GM12878 (cell line): ENCODE measurements at regions not wholly inside any gene's neighbourhood (a gene's known extent, or its start where the extent isn't known, plus 50 kb on each side); places are given as distances from the start of the nearest gene placed in this dataset.

Experiments used
- ATAC-seq: fragments of 200-7000 bp; cut with Tn5 transposase; 3 replicates; pipeline ENCODE4 v1.9.1; 2020; ENCODE audit warnings: mild to moderate bottlenecking, moderate library complexity
- BruUV-seq: library from RNA; stranded (reverse); fragments of 400-500 nt; replicated peaks from 2 replicates; lab custom pipeline; 2021; lab: Mats Ljungman, UMichigan
- CTCF ChIA-PET: fragments of 300-600 bp; sonication (Branson Sonifier 250); formaldehyde crosslinking; extraction: SDS; loops from one replicate; lab custom pipeline; 2021; ENCODE audit warnings: inconsistent platforms; lab: Yijun Ruan, JAX
- POLR2A ChIA-PET: fragments of 350-600 bp; formaldehyde crosslinking; extraction: SDS; loops from one replicate; lab custom pipeline; 2021; ENCODE audit warnings: inconsistent platforms; lab: Charles Lee
- RAD21 ChIA-PET: fragments of 300-600 bp; sonication (Branson Sonifier 250); formaldehyde crosslinking; loops from one replicate; lab custom pipeline; 2023; ENCODE audit warnings: antibody characterized with exemption; ENCODE audit not compliant: unreplicated experiment; lab: Charles Lee
- SMC1A ChIA-PET: fragments of 300-600 bp; sonication (Branson Sonifier 250); formaldehyde crosslinking; loops from one replicate; lab custom pipeline; 2023; ENCODE audit not compliant: unreplicated experiment, uncharacterized antibody; lab: Charles Lee
- DNase-seq: peaks from one replicate; pipeline ENCODE4 v3.0.0-alpha.2; 2011; ENCODE audit warnings: low read depth, low spot score
- FAIRE-seq: peaks from 3 replicates; lab custom pipeline; 2011; peaks lifted over from hg19 to GRCh38; lab: Jason Lieb, UNC
- H2AFZ ChIP-seq: 2 replicates; pipeline ENCODE4 v1.6.0; 2011; ENCODE audit warnings: low read depth, low read length, control low read depth; ENCODE audit not compliant: control insufficient read depth
- H3K27ac ChIP-seq: 2 replicates; pipeline ENCODE4 v1.5.1; 2011; ENCODE audit warnings: control low read depth; ENCODE audit not compliant: control insufficient read depth, insufficient read depth
- H3K27me3 ChIP-seq, 2 experiments: replicated peaks in 1 of 2; 2 replicates each; pipeline versions ENCODE4 v1.6.0 to v1.6.1; 2011; ENCODE audit warnings: low read length in 1 of 2; ENCODE audit not compliant: control insufficient read depth in 2 of 2, insufficient read depth in 2 of 2
- H3K36me3 ChIP-seq, 2 experiments: 2 replicates each; pipeline ENCODE4 v1.5.1; 2011; ENCODE audit warnings: low read length in 1 of 2; ENCODE audit not compliant: control insufficient read depth in 2 of 2, insufficient read depth in 2 of 2
- H3K4me1 ChIP-seq: 2 replicates; pipeline ENCODE4 v1.6.1; 2011; ENCODE audit warnings: mild to moderate bottlenecking, low read length, moderate library complexity, mixed read lengths; ENCODE audit not compliant: control insufficient read depth, insufficient read depth
- H3K4me2 ChIP-seq: 2 replicates; pipeline ENCODE4 v1.6.0; 2011; ENCODE audit warnings: control low read depth; ENCODE audit not compliant: control insufficient read depth, insufficient read depth
- H3K4me3 ChIP-seq: fragments of 200-600 bp; sonication (generic); 2 replicates; pipeline ENCODE4 v1.5.1; 2016
- H3K79me2 ChIP-seq: 2 replicates; pipeline ENCODE4 v1.6.0; 2011; ENCODE audit warnings: low read length; ENCODE audit not compliant: control insufficient read depth, insufficient read depth
- H3K9ac ChIP-seq: 2 replicates; pipeline ENCODE4 v1.8.0; 2011; ENCODE audit warnings: low read length, control low read depth, mixed read lengths; ENCODE audit not compliant: control insufficient read depth, insufficient read depth
- H3K9me3 ChIP-seq: replicated peaks from 3 replicates; pipeline ENCODE4 v1.5.1; 2011; ENCODE audit warnings: mild to moderate bottlenecking, low read length; ENCODE audit not compliant: control insufficient read depth, insufficient read depth
- H4K20me1 ChIP-seq: 2 replicates; pipeline ENCODE4 v1.6.0; 2011; ENCODE audit not compliant: control insufficient read depth, insufficient read depth
- IRF4 ChIP-seq: IDR thresholded peaks from 2 replicates; pipeline ENCODE4 v1.6.1; 2011; ENCODE audit warnings: low read depth, low read length
- JUNB ChIP-seq: IDR thresholded peaks from 2 replicates; pipeline ENCODE4 v1.6.1; 2016; ENCODE audit warnings: antibody characterized with exemption, mild to moderate bottlenecking
- KAT2A ChIP-seq: conservative IDR thresholded peaks from 2 replicates; pipeline ENCODE4 v1.6.1; 2011; ENCODE audit warnings: low read depth, low read length; ENCODE audit not compliant: control insufficient read depth
- MTA2 ChIP-seq: fragments of 450-650 bp; IDR thresholded peaks from 2 replicates; pipeline ENCODE4 v1.6.1; 2016; ENCODE audit warnings: low read depth, mild to moderate bottlenecking, moderate library complexity
- NFYB ChIP-seq: IDR thresholded peaks from 2 replicates; pipeline ENCODE4 v1.6.1; 2011; ENCODE audit warnings: low read depth, mild to moderate bottlenecking, low read length, improper control_type of control experiment, moderate library complexity; ENCODE audit not compliant: insufficient read depth
- PML ChIP-seq: IDR thresholded peaks from 2 replicates; pipeline ENCODE4 v1.6.1; 2012; ENCODE audit warnings: low read length, inconsistent platforms
- RCOR1 ChIP-seq: conservative IDR thresholded peaks from 2 replicates; pipeline ENCODE4 v1.6.1; 2012; ENCODE audit warnings: low read depth, low read length, improper control_type of control experiment
- SMC3 ChIP-seq: IDR thresholded peaks from 2 replicates; pipeline ENCODE4 v1.6.1; 2011; ENCODE audit warnings: low read length, improper control_type of control experiment, borderline replicate concordance
- SUPT20H ChIP-seq: IDR thresholded peaks from 2 replicates; pipeline ENCODE4 v1.6.1; 2011; ENCODE audit warnings: low read depth, mild to moderate bottlenecking, low read length, moderate library complexity, borderline replicate concordance; ENCODE audit not compliant: control insufficient read depth
- ZBTB40 ChIP-seq: fragments of 450-650 bp; IDR thresholded peaks from 2 replicates; pipeline ENCODE4 v1.6.1; 2016; ENCODE audit warnings: mild to moderate bottlenecking, moderate library complexity, borderline replicate concordance
- WGBS: methylation state at CpG from one replicate; pipeline ENCODE4 v1.1.6; 2016; ENCODE audit warnings: low lambda C conversion rate; ENCODE audit not compliant: insufficient replicate concordance, insufficient coverage; ENCODE audit errors: missing lambda C conversion rate; 5-methylcytosine and 5-hydroxymethylcytosine counted together
- in situ Hi-C: fragments of 300-500 bp; cut with MboI; formaldehyde crosslinking; loops from 9 replicates; pipeline ENCODE4 v1.14.3; 2018; ENCODE audit warnings: mixed read lengths
- intact Hi-C: fragments of 100-400 bp; cut with micrococcal nuclease; formaldehyde crosslinking; loops from one replicate; pipeline ENCODE4 v1.14.2; 2022; ENCODE audit not compliant: unreplicated experiment

- TF ChIP-seq SUPT20H = no peak
- no peak for TF ChIP-seq KAT2A
- peak; percentile 24; the same call in 1 of the 2 replicates for TF ChIP-seq SMC3
- no peak for TF ChIP-seq ZBTB40
- TF ChIP-seq IRF4 = no peak
- no peak for TF ChIP-seq RCOR1
- no peak for TF ChIP-seq JUNB
- TF ChIP-seq MTA2 = no peak
- TF ChIP-seq, all 136 proteins: peak for 3
Measured at GRCh38 chr16:72666267-72666666, 381.7 kb downstream of the ZFHX3 start (continued).

- Histone ChIP-seq H3K36me3 (no peaks in the 10 kb centered on the region), H3K4me1 (no peaks in the 10 kb centered on the region; the same call in 1 of the 2 replicates), H3K27ac (peak overlapping the region; percentile 90), H3K4me3 (peak overlapping the region; percentile 74), H4K20me1 (no peaks in the 10 kb centered on the region), H3K9ac (peak overlapping the region; percentile 85), H3K79me2 (peaks cover 25% of the 10 kb centered on the region), H2AFZ (peak overlapping the region; percentile 96), H3K9me3 (peaks cover 7% of the 10 kb centered on the region; the same call in 2 of the 3 replicates), H3K27me3 (no peaks in the 10 kb centered on the region), H3K4me2 (peak overlapping the region; percentile 89)
- ChIA-PET SMC1A (interaction anchor here (0.6 to 2.1 kb wide), 7 partner anchors 76 to 1577 kb away, joined by 3 to 11 read pairs (median 3); no protein-coding TSS in a partner anchor), RAD21 (interaction anchor here (0.9 to 1.6 kb wide), 5 partner anchors 32 to 199 kb away, joined by 3 to 5 read pairs (median 3); no protein-coding TSS in a partner anchor), POLR2A (interaction anchor here (0.6 kb wide), 1 partner anchor 11 kb away, joined by 4 read pairs; no protein-coding TSS in a partner anchor), CTCF (interaction anchor here (0.6 to 3.9 kb wide), 6 partner anchors 16 to 414 kb away, joined by 3 to 18 read pairs (median 3); no protein-coding TSS in a partner anchor)
- TF ChIP-seq NFYB (0 out of 2 replicates have a peak, but pooled peaks have one; percentile 48), PML (peak; percentile 1; the same call in 1 of the 2 replicates), SMC3 (no peak)
- no TSS peak for BruUV-seq
- intact Hi-C loops (loop anchor here (1.0 to 10.0 kb wide), 4 partner anchors 37 to 369 kb away; no protein-coding TSS in a partner anchor), in situ Hi-C loops (loop anchor here (10.0 kb wide), 1 partner anchor 369 kb away; no protein-coding TSS in a partner anchor)
- ATAC-seq (peak; percentile 5; the same call in 2 of the 3 replicates), FAIRE-seq (no peak), DNase-seq (no peak)
- 0% methylated on average over 4 of the region's 4 CpGs for WGBS
Measured at GRCh38 chr16:72665701-72666100, 382.2 kb downstream of the ZFHX3 start.
